ENCODE measurements at regions not wholly inside any gene's neighbourhood (a gene's known extent, or its start where the extent isn't known, plus 50 kb on each side); places are given as distances from the start of the nearest gene placed in this dataset.
"Not testable (repeated sequence)": the region's sequence is repeated elsewhere in the genome, so short reads cannot be mapped to it uniquely, and the experiment has no call there.

DNA sequence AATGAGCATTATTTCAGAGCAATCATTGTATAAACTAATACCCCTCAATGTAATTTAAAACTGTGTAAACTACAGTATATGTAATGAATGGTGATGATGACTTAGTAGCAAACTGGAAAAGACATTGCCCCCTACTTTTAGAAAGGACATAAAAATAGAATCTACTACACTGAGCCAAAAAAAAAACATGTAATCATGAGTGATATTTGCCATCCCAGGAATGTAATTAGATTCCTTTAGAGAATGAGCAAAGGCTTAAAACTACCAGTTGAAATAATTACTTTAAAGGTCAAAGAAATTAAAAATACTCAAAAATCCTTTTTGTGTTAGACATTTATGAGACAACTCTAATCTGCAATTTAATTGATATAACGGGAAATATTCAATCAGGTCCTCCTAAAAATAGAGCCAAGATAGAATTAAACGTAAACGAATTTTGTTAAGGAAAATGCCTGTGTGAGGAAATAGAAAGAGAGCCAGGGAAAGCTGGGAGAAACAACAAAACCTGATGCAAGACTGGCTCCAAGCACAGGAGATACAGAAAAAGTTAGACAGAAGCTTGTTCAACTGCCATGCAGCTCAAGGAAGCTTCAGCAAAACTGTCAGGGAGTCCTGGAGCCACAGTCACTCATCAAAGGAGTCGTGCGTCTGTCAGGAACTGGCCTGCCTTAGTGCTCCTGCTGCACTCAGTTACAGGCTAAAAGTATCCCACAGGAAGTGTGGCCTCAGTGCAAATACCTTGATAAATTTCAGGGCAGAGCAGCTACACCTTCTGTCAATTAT lies 655.7 kb upstream of the INTU start:
- DNase-seq (ENCODE audit: low spot score): no peak

GRCh38 chr4:126986005-126986404 lies 646.8 kb upstream of the INTU start:
- no peak for DNase-seq (ENCODE audit: low spot score)

DNA sequence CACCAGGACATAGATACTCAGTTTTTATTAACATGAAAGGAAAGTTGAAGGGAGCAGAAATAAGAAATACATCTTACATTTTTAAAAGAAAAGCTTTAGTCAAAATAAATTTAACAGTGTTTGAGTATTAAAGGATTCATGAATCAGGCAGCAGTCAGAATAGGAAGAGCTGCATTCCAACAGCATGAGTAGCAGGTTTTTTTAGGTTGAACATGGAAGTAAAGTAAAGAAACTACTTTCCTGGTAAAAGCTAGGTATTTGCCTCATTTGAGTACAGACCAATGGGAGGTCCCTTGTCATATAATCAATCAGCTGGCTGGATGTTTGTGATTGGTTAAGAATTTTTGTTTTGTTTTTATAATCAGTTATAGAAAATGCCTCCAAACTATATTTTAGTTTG lies 645.9 kb upstream of the INTU start:
- DNase-seq (ENCODE audit: low spot score): no peak

- DNase-seq (ENCODE audit: low spot score): no peak
Measured at GRCh38 chr4:126991965-126992364, 640.8 kb upstream of the INTU start.

- DNase-seq (ENCODE audit: low spot score): no peak
Measured at GRCh38 chr4:126992910-126993309, 639.8 kb upstream of the INTU start.

DNA sequence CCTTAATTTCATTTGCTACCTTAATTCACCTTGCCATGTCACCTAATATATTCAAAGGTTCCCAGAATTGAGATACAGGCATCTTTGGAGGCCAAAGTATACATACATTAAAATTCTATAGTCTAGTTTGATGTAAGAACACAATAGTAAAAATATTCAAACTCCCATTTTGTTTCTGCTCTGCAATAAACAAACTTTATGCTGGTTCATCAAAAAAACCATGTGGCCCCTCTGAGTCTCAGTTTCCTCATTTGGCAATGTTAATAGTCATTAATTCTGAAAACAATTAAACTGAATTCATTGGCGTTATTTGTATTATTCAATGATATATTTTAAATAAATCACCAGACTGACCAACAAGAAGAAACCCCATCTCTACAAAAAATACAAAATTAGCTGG lies 639.4 kb upstream of the INTU start:
- no peak for DNase-seq (ENCODE audit: low spot score)

DNA sequence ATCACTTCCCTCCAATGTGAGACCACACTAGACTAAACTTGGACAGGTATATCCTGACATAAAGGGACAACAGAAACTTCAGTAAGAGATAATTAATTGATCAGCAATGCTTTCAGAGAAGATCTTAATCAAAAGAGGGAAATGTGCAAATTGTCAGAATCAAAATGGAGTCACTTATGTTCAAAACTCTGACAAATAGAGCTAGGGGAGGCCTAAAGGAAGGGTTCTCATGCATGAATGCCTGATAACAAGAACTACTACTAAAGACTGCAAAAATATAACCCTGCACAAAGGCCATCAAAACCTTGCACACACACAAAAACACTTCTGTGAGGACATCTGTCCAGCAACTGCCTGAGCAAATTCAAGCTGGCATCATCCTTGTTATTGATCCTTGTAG lies 637.5 kb upstream of the INTU start:
- DNase-seq (ENCODE audit: low spot score): no peak

GRCh38 chr4:127000110-127000509 lies 632.6 kb upstream of the INTU start:
- no peak for DNase-seq (ENCODE audit: low spot score)

- DNase-seq (ENCODE audit: low spot score): no peak
Measured at GRCh38 chr4:127000846-127001245, 631.9 kb upstream of the INTU start.

GRCh38 chr4:127001933-127002332 lies 630.8 kb upstream of the INTU start:
- no peak for DNase-seq (ENCODE audit: low spot score)

- no peak for DNase-seq (ENCODE audit: low spot score)
Measured at GRCh38 chr4:127006446-127006877, 626.3 kb upstream of the INTU start.

- no peak for DNase-seq (ENCODE audit: low spot score)
Measured at GRCh38 chr4:127007305-127007704, 625.5 kb upstream of the INTU start.

- DNase-seq (ENCODE audit: low spot score): no peak
Measured at GRCh38 chr4:127012549-127012948, 620.2 kb upstream of the INTU start.

- DNase-seq (ENCODE audit: low spot score): no peak
Measured at GRCh38 chr4:127015667-127016117, 617.1 kb upstream of the INTU start.

DNA sequence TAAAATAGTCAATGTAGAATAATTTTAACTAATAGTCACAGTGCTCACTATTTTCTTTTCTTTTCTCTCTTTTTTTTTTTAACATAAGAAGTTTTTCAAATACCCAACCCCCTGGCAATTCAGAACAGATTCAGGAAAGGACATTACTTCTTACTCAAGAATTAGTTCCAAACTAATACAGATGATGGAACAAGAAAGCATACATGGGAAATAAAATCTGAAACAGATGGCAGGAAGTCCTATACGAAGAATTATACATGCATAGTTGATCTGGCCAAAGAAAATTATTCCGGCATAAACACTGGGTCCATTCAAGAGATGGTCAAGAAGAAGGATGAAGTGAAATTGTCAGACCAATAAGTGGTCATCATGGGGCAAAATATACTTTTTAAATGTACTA lies 614.4 kb upstream of the INTU start:
- DNase-seq (ENCODE audit: low spot score): no peak

DNA sequence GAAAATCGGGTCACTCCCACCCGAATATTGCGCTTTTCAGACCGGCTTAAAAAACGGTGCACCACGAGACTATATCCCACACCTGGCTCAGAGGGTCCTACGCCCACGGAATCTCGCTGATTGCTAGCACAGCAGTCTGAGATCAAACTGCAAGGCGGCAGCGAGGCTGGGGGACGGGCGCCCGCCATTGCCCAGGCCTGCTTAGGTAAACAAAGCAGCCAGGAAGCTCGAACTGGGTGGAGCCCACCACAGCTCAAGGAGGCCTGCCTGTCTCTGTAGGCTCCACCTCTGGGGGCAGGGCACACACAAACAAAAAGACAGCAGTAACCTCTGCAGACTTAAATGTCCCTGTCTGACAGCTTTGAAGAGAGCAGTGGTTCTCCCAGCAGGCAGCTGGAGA lies 611.9 kb upstream of the INTU start:
- not testable (repeated sequence) for DNase-seq (ENCODE audit: low spot score)

GRCh38 chr4:127036296-127036695 lies 596.5 kb upstream of the INTU start:
- no peak for DNase-seq (ENCODE audit: low spot score)

DNA sequence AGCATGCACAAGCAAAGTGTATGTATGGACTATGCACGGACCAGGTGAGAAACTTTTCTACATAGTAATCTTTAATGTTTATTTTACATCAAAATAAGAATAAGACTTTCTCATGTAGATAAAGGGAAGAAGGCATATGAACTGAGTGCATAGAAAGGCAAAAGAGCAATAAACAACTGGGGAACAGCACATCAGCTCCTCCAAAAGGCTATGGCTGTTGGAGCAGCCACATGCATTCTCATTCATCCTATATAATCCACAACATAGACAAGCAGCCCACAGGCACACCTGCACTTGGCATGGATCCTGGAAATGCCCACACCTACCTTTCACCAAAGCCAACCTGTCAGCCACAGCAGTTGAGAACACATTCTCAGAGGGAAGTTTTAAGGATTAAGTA lies 586.9 kb upstream of the INTU start:
- DNase-seq (ENCODE audit: low spot score): no peak

GRCh38 chr4:127047930-127048329 lies 584.8 kb upstream of the INTU start:
- DNase-seq (ENCODE audit: low spot score): no peak

DNA sequence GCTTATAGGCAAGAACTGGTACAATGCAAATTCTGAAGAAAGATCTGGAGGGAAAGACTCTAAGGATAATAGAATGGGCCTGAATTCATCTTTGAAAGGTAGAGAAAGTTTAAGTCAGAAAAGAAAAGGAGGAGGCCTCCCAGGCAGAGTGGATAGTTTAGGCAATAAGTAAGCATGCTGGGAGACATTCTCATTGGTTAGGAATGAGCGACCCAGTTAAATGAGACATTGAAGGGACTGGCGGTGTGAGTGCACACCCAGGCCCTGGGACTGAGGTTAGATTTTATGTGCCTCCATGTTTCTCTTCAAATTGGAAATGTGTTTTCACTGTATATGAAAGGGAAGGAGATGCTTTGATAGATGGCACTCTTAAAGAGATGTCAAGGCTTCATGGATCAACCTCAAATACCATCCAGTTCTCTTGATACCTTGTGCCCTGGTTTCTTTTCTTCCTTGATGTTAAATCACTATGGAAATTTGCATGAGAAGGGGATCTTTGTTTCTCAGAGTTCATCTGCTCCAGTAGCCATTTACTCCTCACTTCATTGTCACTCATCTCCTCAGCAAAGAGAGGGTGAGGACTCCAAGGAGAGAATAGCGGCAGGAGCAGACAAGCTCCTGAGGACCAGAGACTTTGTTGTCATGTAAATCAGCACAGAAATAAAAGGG lies 584.2 kb upstream of the INTU start:
- no peak for DNase-seq (ENCODE audit: low spot score)

- no peak for DNase-seq (ENCODE audit: low spot score)
Measured at GRCh38 chr4:127049526-127049925, 583.2 kb upstream of the INTU start.

DNA sequence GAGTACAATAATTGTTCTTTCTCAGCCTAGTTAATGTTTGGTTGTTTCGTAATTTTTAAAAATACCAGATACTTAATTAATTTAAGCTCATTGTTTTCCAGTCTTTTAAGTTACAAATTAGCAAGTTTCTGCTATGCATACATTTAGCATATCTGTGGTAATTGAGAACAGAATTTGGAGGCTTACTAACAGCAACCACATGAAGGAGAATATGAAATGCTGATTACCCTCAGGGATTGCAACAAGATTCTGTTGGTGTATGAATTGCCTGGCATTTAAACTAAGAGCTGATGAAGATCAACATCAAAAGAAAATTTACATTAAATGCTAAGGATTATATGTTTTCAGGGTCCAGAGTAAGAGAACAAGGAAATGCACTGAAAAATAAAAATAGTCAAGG lies 580.0 kb upstream of the INTU start:
- DNase-seq (ENCODE audit: low spot score): no peak

GRCh38 chr4:127055357-127055756 lies 577.4 kb upstream of the INTU start:
- DNase-seq (ENCODE audit: low spot score): no peak

GRCh38 chr4:127069675-127070074 lies 563.1 kb upstream of the INTU start:
- DNase-seq (ENCODE audit: low spot score): no peak
